GM12878 (cell line): ENCODE measurements at regions not wholly inside any gene's neighbourhood (a gene's known extent, or its start where the extent isn't known, plus 50 kb on each side); places are given as distances from the start of the nearest gene placed in this dataset.

Experiments used
- ATAC-seq: fragments of 200-7000 bp; cut with Tn5 transposase; 3 replicates; pipeline ENCODE4 v1.9.1; 2020; ENCODE audit warnings: mild to moderate bottlenecking, moderate library complexity
- BruUV-seq: library from RNA; stranded (reverse); fragments of 400-500 nt; replicated peaks from 2 replicates; lab custom pipeline; 2021; lab: Mats Ljungman, UMichigan
- CTCF ChIA-PET: fragments of 300-600 bp; sonication (Branson Sonifier 250); formaldehyde crosslinking; extraction: SDS; loops from one replicate; lab custom pipeline; 2021; ENCODE audit warnings: inconsistent platforms; lab: Yijun Ruan, JAX
- POLR2A ChIA-PET: fragments of 350-600 bp; formaldehyde crosslinking; extraction: SDS; loops from one replicate; lab custom pipeline; 2021; ENCODE audit warnings: inconsistent platforms; lab: Charles Lee
- RAD21 ChIA-PET: fragments of 300-600 bp; sonication (Branson Sonifier 250); formaldehyde crosslinking; loops from one replicate; lab custom pipeline; 2023; ENCODE audit warnings: antibody characterized with exemption; ENCODE audit not compliant: unreplicated experiment; lab: Charles Lee
- SMC1A ChIA-PET: fragments of 300-600 bp; sonication (Branson Sonifier 250); formaldehyde crosslinking; loops from one replicate; lab custom pipeline; 2023; ENCODE audit not compliant: unreplicated experiment, uncharacterized antibody; lab: Charles Lee
- DNase-seq: peaks from one replicate; pipeline ENCODE4 v3.0.0-alpha.2; 2011; ENCODE audit warnings: low read depth, low spot score
- FAIRE-seq: peaks from 3 replicates; lab custom pipeline; 2011; peaks lifted over from hg19 to GRCh38; lab: Jason Lieb, UNC
- H2AFZ ChIP-seq: 2 replicates; pipeline ENCODE4 v1.6.0; 2011; ENCODE audit warnings: low read depth, low read length, control low read depth; ENCODE audit not compliant: control insufficient read depth
- H3K27ac ChIP-seq: 2 replicates; pipeline ENCODE4 v1.5.1; 2011; ENCODE audit warnings: control low read depth; ENCODE audit not compliant: control insufficient read depth, insufficient read depth
- H3K27me3 ChIP-seq, 2 experiments: replicated peaks in 1 of 2; 2 replicates each; pipeline versions ENCODE4 v1.6.0 to v1.6.1; 2011; ENCODE audit warnings: low read length in 1 of 2; ENCODE audit not compliant: control insufficient read depth in 2 of 2, insufficient read depth in 2 of 2
- H3K36me3 ChIP-seq, 2 experiments: 2 replicates each; pipeline ENCODE4 v1.5.1; 2011; ENCODE audit warnings: low read length in 1 of 2; ENCODE audit not compliant: control insufficient read depth in 2 of 2, insufficient read depth in 2 of 2
- H3K4me1 ChIP-seq: 2 replicates; pipeline ENCODE4 v1.6.1; 2011; ENCODE audit warnings: mild to moderate bottlenecking, low read length, moderate library complexity, mixed read lengths; ENCODE audit not compliant: control insufficient read depth, insufficient read depth
- H3K4me2 ChIP-seq: 2 replicates; pipeline ENCODE4 v1.6.0; 2011; ENCODE audit warnings: control low read depth; ENCODE audit not compliant: control insufficient read depth, insufficient read depth
- H3K4me3 ChIP-seq: fragments of 200-600 bp; sonication (generic); 2 replicates; pipeline ENCODE4 v1.5.1; 2016
- H3K79me2 ChIP-seq: 2 replicates; pipeline ENCODE4 v1.6.0; 2011; ENCODE audit warnings: low read length; ENCODE audit not compliant: control insufficient read depth, insufficient read depth
- H3K9ac ChIP-seq: 2 replicates; pipeline ENCODE4 v1.8.0; 2011; ENCODE audit warnings: low read length, control low read depth, mixed read lengths; ENCODE audit not compliant: control insufficient read depth, insufficient read depth
- H3K9me3 ChIP-seq: replicated peaks from 3 replicates; pipeline ENCODE4 v1.5.1; 2011; ENCODE audit warnings: mild to moderate bottlenecking, low read length; ENCODE audit not compliant: control insufficient read depth, insufficient read depth
- H4K20me1 ChIP-seq: 2 replicates; pipeline ENCODE4 v1.6.0; 2011; ENCODE audit not compliant: control insufficient read depth, insufficient read depth
- ATF7 ChIP-seq: fragments of 450-650 bp; IDR thresholded peaks from 2 replicates; pipeline ENCODE4 v1.6.1; 2016; ENCODE audit warnings: low read depth, mild to moderate bottlenecking
- CHD2 ChIP-seq: IDR thresholded peaks from 2 replicates; pipeline ENCODE4 v1.6.1; 2011; ENCODE audit warnings: low read depth, low read length, improper control_type of control experiment, borderline replicate concordance
- EED ChIP-seq: sonication (generic); IDR thresholded peaks from 2 replicates; pipeline ENCODE4 v1.6.1; 2016; ENCODE audit warnings: antibody characterized with exemption, low read depth
- MTA3 ChIP-seq: IDR thresholded peaks from 2 replicates; pipeline ENCODE4 v1.6.1; 2012; ENCODE audit warnings: low read length, inconsistent platforms, borderline replicate concordance
- MYC ChIP-seq: IDR thresholded peaks from 2 replicates; pipeline ENCODE4 v1.6.1; 2011; ENCODE audit warnings: mild to moderate bottlenecking, low read length, moderate library complexity, inconsistent platforms; ENCODE audit not compliant: insufficient read depth, insufficient replicate concordance, insufficient read length, severe bottlenecking
- NFXL1 ChIP-seq: fragments of 450-650 bp; IDR thresholded peaks from 2 replicates; pipeline ENCODE4 v1.6.1; 2017; ENCODE audit warnings: antibody characterized with exemption, mild to moderate bottlenecking, borderline replicate concordance
- ZNF274 ChIP-seq: IDR thresholded peaks from one replicate; pipeline ENCODE4 v1.8.0; 2011; ENCODE audit not compliant: insufficient read length, insufficient read depth
- WGBS: methylation state at CpG from one replicate; pipeline ENCODE4 v1.1.6; 2016; ENCODE audit warnings: low lambda C conversion rate; ENCODE audit not compliant: insufficient replicate concordance, insufficient coverage; ENCODE audit errors: missing lambda C conversion rate; 5-methylcytosine and 5-hydroxymethylcytosine counted together
- in situ Hi-C: fragments of 300-500 bp; cut with MboI; formaldehyde crosslinking; loops from 9 replicates; pipeline ENCODE4 v1.14.3; 2018; ENCODE audit warnings: mixed read lengths
- intact Hi-C: fragments of 100-400 bp; cut with micrococcal nuclease; formaldehyde crosslinking; loops from one replicate; pipeline ENCODE4 v1.14.2; 2022; ENCODE audit not compliant: unreplicated experiment
- TF ChIP-seq, protein P1 (sequence below): fragments of 450-650 bp; IDR thresholded peaks from 2 replicates; pipeline ENCODE4 v1.6.1; 2017; ENCODE audit warnings: mild to moderate bottlenecking, low read depth, inconsistent platforms; ENCODE audit not compliant: poor library complexity, severe bottlenecking
- TF ChIP-seq, protein P2 (sequence below): IDR thresholded peaks from 2 replicates; pipeline ENCODE4 v1.6.1; 2011; ENCODE audit warnings: borderline replicate concordance, low read depth, mild to moderate bottlenecking, moderate library complexity, mixed read lengths, low read length; ENCODE audit not compliant: insufficient read depth; ENCODE audit errors: extremely low read length
- TF ChIP-seq, protein P3 (sequence below), 3 experiments: IDR thresholded peaks in 2 of 3; conservative IDR thresholded peaks in 1 of 3; 2 replicates each; pipeline ENCODE4 v1.5.1; 2011; ENCODE audit warnings: low read depth in 3 of 3, low read length in 3 of 3, mild to moderate bottlenecking in 3 of 3, control low read depth in 2 of 3, moderate library complexity in 2 of 3, inconsistent platforms in 1 of 3, mixed read lengths in 1 of 3; ENCODE audit not compliant: control insufficient read depth in 2 of 3, insufficient read depth in 1 of 3; ENCODE audit errors: extremely low read depth in 1 of 3
- TF ChIP-seq, protein P4 (sequence below): IDR thresholded peaks from 2 replicates; pipeline ENCODE4 v1.6.1; 2012; ENCODE audit warnings: low read depth, low read length, improper control_type of control experiment

DNA sequence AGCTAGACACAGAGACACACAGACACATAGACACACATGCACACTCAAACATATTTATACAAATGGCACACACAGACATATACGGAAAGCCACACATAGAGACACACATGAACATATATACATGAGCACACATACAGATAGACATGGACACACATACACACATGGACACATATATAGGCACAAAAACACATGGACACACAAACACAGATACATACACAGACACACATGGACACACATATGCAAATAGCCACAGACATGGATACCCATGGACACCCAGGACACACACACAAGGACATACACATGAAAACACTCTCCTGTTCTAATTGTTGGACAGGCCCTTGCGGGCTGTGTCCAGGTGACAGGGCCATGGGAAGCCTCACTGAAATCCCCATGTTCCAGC, 160.1 kb downstream of the IRS1 start:
- H3K27me3 ChIP-seq, result no peaks in the 10 kb centered on the region; a peak in 1 of 4 replicates
- CTCF ChIA-PET, result no interaction called here
- no peaks in the 10 kb centered on the region for H3K4me1 ChIP-seq
- TF ChIP-seq, protein P1, sequence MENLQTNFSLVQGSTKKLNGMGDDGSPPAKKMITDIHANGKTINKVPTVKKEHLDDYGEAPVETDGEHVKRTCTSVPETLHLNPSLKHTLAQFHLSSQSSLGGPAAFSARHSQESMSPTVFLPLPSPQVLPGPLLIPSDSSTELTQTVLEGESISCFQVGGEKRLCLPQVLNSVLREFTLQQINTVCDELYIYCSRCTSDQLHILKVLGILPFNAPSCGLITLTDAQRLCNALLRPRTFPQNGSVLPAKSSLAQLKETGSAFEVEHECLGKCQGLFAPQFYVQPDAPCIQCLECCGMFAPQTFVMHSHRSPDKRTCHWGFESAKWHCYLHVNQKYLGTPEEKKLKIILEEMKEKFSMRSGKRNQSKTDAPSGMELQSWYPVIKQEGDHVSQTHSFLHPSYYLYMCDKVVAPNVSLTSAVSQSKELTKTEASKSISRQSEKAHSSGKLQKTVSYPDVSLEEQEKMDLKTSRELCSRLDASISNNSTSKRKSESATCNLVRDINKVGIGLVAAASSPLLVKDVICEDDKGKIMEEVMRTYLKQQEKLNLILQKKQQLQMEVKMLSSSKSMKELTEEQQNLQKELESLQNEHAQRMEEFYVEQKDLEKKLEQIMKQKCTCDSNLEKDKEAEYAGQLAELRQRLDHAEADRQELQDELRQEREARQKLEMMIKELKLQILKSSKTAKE, result no peak
- TF ChIP-seq ZNF274 (no peak), ATF7 (no peak), MYC (no peak), MTA3 (no peak), CHD2 (no peak), EED (no peak), NFXL1 (no peak)
- TF ChIP-seq, protein P2, sequence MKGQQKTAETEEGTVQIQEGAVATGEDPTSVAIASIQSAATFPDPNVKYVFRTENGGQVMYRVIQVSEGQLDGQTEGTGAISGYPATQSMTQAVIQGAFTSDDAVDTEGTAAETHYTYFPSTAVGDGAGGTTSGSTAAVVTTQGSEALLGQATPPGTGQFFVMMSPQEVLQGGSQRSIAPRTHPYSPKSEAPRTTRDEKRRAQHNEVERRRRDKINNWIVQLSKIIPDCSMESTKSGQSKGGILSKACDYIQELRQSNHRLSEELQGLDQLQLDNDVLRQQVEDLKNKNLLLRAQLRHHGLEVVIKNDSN, result no peak
- TF ChIP-seq, protein P3, sequence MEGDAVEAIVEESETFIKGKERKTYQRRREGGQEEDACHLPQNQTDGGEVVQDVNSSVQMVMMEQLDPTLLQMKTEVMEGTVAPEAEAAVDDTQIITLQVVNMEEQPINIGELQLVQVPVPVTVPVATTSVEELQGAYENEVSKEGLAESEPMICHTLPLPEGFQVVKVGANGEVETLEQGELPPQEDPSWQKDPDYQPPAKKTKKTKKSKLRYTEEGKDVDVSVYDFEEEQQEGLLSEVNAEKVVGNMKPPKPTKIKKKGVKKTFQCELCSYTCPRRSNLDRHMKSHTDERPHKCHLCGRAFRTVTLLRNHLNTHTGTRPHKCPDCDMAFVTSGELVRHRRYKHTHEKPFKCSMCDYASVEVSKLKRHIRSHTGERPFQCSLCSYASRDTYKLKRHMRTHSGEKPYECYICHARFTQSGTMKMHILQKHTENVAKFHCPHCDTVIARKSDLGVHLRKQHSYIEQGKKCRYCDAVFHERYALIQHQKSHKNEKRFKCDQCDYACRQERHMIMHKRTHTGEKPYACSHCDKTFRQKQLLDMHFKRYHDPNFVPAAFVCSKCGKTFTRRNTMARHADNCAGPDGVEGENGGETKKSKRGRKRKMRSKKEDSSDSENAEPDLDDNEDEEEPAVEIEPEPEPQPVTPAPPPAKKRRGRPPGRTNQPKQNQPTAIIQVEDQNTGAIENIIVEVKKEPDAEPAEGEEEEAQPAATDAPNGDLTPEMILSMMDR (IDR thresholded peaks at IDR 0.05 in 2 of 3, conservative IDR thresholded peaks at IDR 0.05 in 1 of 3; ENCODE audit: control insufficient read depth in 2 of 3, extremely low read depth in 1 of 3, insufficient read depth in 1 of 3, low read depth in 3 of 3, low read length in 3 of 3), result no peak
- TF ChIP-seq, protein P4, sequence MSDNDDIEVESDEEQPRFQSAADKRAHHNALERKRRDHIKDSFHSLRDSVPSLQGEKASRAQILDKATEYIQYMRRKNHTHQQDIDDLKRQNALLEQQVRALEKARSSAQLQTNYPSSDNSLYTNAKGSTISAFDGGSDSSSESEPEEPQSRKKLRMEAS, result no peak
- WGBS, result 13% methylated on average over 2 of the region's 2 CpGs
- DNase-seq (no peak), FAIRE-seq (no peak), ATAC-seq (no peak)
- H3K4me2 ChIP-seq, result no peak overlapping the region
- H3K36me3 ChIP-seq, result no peaks in the 10 kb centered on the region
- H3K9ac ChIP-seq, result no peak overlapping the region
- intact Hi-C loops (no loop called here), in situ Hi-C loops (no loop called here)
- no TSS peak for BruUV-seq
- no peak overlapping the region for H2AFZ ChIP-seq
- H4K20me1 ChIP-seq, result no peaks in the 10 kb centered on the region
- POLR2A ChIA-PET, result no interaction called here
- SMC1A ChIA-PET, result no interaction called here
- H3K79me2 ChIP-seq, result no peaks in the 10 kb centered on the region
- RAD21 ChIA-PET, result no interaction called here
- H3K27ac ChIP-seq, result no peak overlapping the region
- no peak overlapping the region for H3K4me3 ChIP-seq
- H3K9me3 ChIP-seq, result no peaks in the 10 kb centered on the region
